ENCODE measurements at regions not wholly inside any gene's neighbourhood (a gene's known extent, or its start where the extent isn't known, plus 50 kb on each side); places are given as distances from the start of the nearest gene placed in this dataset.
"Not testable (repeated sequence)": the region's sequence is repeated elsewhere in the genome, so short reads cannot be mapped to it uniquely, and the experiment has no call there.

GRCh38 chr15:72864681-72865080 is 81.1 kb upstream of the ADPGK start:
- DNase-seq = no peak

GRCh38 chr15:72861354-72861910 is 77.9 kb upstream of the ADPGK start:
- no peak for DNase-seq

DNA sequence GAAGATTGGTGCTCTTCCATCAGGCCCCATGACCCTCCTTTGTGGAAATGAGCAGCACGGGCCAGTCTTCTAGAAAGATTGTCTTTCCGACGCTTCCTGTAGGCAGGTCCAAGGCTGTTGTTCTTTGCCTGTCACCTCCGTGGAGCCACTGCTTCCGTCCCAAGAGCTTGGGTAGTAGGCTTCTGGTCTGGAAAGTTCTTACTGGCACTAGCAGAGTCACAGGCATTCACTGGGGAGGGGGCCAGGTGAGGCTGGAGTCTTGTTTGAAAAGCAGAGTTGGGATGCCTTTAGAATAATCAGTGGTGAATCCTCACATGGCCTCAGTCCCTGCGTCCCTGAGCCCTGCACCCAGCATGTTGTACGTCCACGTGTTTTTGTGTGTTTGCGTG is 76.2 kb upstream of the ADPGK start:
- DNase-seq = no peak

DNA sequence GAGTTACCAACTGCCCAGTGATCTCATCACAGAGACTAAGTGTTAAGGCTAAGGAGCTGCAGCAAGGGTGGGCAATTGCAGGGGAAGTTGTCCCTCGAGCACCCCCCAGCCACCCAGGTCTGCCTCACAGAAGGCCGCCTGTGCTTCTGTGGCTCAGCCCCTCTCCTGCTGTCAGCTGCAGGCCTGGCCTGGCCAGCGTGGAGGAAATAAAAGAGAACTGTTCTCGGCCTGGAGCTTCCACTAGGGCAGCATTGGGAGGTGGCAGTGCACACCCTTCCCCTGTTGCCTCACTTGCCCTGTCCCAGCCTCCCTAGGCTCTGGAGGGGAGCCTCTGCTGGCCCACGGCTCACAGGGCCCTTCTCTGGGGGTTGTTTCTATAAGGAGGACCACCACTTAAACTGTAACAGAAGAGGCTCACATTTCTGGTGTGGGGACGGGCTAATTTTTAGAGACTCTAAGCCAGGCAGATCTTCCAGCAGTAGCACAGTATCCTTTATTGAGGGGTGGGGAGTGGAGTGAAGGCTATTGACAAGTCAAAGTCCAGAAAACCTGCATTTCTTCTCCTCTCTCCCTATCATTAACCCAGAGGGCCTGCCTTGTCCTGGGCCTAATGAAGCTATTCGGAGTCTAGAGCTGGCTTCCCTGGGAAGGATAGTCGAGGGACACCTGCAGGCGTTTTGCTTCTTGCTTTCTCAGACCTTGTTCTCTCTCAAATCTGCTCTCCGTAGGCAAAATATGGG is 75.6 kb upstream of the ADPGK start:
- no peak for DNase-seq

- DNase-seq = no peak
Measured at GRCh38 chr15:72858205-72858604, 74.6 kb upstream of the ADPGK start.

DNA sequence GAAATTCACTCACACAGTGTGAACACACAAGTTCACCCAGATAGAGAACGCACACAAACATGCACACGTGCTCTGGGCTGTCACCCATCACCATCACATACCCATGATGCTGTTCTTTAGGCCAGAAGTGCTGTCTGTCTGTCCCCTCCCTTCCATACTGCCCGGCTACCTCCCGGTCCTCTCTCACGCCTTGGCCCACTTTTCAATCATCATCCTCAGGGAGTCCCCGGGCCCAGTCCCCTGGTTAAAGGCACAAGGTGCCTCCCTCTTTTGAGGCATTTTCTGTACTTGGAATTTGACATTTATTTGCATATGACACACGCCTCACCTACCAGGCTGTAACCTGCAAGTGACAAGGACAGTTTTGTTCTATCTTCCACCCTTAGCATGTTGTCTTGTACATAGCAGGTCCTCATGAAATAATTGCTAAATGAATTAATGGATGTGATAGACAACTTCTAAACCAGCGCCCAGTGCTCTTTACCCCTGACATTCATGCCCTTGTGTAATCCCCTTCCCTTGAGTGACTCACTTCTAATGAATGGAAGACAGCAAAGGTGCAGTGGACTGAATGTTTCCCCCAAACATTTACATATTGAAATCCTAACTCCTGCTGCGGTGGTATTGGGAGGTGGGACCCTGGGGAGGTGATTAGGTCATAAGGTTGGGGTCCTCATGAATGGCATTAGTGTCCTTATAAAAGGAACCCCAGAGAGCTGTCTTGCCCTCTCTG is 73.9 kb upstream of the ADPGK start:
- no peak for DNase-seq

DNA sequence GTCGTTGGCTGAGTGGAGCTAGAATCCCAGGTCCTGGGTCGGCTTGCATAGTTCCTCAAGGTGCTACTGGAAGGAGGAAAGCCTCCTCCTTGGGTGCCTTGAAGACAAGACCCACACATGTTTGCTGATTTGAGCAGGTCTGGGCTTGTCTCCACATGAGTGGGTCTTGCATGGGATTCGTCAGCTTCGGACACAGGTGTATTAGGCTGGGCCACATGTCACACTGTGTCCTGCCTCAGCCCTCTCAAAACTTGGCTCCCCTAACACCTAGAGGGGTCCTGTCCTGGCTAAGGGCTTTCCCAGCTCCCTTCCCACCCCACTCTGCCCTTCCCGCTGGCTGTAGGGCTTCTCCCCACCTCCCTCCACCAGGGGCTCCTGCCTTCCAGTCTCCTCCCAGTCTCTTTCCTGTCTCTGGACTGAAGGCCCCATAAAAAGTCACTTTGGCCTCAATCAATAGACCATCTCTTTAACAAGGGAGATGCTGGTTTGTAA is 73.0 kb upstream of the ADPGK start:
- no peak for DNase-seq

- no peak for DNase-seq
Measured at GRCh38 chr15:72855791-72856190, 72.2 kb upstream of the ADPGK start.

- DNase-seq = no peak
Measured at GRCh38 chr15:72852273-72852672, 68.7 kb upstream of the ADPGK start.

GRCh38 chr15:72851586-72851985 is 68.0 kb upstream of the ADPGK start:
- no peak for DNase-seq

GRCh38 chr15:72850833-72851232 is 67.3 kb upstream of the ADPGK start:
- no peak for DNase-seq

GRCh38 chr15:72847806-72848205 is 64.2 kb upstream of the ADPGK start:
- DNase-seq = no peak

DNA sequence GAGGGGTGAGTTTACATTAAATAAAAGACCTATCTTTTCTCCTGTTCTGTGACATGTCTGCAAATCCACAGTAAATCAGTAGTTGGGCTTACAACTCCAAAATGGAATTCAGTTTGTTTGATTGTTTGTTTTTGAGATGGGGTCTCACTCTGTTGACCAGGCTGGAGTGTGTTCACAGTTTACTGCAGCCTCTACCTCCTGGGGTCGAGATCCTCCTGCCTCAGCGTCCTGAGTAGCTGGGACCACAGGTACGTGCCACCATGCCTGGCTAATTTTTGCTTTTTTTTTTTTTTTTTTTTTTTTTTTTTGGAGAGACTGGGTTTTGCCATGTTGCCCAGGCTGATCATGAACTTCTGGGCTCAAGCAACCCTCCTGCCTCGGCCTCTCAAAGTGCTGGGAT is 63.5 kb upstream of the ADPGK start:
- no peak for DNase-seq

DNA sequence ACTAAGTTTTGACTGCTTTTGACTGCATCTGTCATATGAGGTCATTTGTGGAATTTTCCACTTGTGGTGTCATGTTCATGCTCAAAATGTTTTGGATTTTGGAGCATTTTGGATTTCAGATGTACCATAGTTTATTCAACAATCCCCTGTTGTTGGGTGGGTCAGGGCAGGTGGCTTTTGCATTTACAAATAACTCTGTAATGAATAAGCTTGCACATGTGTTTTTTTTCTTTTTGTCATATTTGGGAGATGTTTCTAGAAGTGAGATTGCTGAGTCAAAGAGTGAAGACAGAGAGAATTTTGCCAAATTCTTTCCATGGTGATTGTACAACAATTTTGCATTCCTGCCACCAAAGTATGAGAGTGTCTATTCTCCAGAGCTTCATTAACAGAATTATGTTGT is 62.4 kb upstream of the ADPGK start:
- no peak for DNase-seq

GRCh38 chr15:72844067-72844466 is 60.5 kb upstream of the ADPGK start:
- no peak for DNase-seq

DNA sequence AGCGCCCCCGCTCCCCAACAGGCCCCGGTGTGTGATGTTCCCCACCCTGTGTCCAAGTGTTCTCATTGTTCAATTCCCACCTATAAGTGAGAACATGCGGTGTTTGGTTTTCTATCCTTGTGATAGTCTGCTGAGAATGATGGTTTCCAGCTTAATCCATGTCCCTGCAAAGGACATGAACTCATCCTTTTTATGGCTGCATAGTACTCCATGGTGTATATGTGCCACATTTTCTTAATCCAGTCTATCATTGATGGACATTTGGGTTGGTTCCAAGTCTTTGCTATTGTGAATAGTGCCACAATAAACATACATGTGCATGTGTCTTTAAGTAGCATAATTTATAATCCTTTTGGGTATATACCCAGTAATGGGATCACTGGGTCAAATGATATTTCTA is 59.8 kb upstream of the ADPGK start:
- not testable (repeated sequence) for DNase-seq

GRCh38 chr15:72840114-72840513 is 56.6 kb upstream of the ADPGK start:
- no peak for DNase-seq

- no peak for DNase-seq
Measured at GRCh38 chr15:72838311-72838731, 54.8 kb upstream of the ADPGK start.

DNA sequence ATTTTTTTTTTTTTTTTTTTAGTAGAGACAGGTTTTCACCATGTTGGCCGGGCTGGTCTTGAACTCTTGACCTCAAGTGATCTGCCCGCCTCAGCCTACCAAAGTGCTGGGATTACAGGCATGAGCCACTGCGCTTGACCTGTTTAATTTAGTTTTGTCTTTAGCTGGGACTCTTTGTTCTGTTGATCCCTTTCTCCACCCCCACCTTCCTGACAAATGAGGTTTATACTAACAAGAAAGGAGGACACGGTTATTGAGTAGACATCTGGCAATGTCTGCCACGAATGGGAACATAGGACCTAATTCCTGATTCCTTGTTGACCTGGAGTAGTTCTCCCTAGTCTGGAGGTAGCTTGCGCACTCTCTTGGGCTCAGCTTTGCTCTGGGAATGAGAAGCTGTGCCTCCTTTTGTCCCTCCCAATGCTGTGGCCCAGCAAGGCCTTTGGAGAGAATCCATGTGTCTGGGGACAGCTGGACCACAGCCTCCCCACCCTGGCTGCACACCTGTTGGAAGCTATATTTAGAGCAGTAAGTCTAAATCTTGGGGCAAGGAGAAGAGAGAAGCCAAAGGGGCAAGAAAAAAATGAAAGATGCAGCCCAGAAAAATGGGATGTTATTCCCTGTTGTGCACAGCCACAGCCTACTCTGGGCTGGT is 53.2 kb upstream of the ADPGK start:
- no peak for DNase-seq

- peak in 1 of 5 experiments; percentile 8 for DNase-seq
Measured at GRCh38 chr15:72835294-72835890, 51.8 kb upstream of the ADPGK start.

DNA sequence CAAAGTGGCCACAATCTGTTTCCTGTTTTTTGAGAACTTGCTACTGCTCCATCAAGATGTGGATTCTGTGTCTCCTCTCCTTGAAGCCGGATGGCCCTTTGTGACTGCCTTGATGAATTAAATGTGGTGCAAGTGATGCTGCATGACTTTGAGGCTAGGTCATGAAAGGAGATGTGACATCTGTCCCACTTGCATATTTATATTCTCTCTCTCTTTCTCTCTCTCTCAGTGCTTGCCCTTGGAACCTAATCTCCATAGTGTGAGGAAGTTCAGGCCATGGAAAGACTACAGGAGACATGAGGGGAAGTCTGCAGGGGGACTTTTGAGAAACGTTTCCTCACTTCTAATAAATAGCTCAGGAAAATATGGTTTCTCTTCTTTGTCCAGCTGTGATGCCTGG is 50.0 kb upstream of the ADPGK start:
- no peak for DNase-seq
